K562 (cell line): ENCODE measurements at regions not wholly inside any gene's neighbourhood (a gene's known extent, or its start where the extent isn't known, plus 50 kb on each side); places are given as distances from the start of the nearest gene placed in this dataset.

ENCODE experiments used
- ATAC-seq: fragments of 200-7000 bp; cut with Tn5 transposase; 3 replicates; pipeline ENCODE4 v1.9.1; 2020; ENCODE audit warnings: moderate library complexity
- BruUV-seq: library from RNA; stranded (reverse); fragments of 400-500 nt; replicated peaks from 2 replicates; lab custom pipeline; 2021; lab: Mats Ljungman, UMichigan
- CTCF ChIA-PET: fragments of 300-600 bp; formaldehyde crosslinking; extraction: SDS; loops from one replicate; lab custom pipeline; 2021; ENCODE audit warnings: low intra/inter-chr PET ratio; lab: Yijun Ruan, JAX
- POLR2A ChIA-PET: fragments of 300-600, 350-650 bp; sonication (Branson Sonifier 250); formaldehyde crosslinking; extraction: SDS; loops from one replicate; lab custom pipeline; 2021; ENCODE audit warnings: antibody characterized with exemption, inconsistent platforms; lab: Yijun Ruan, JAX
- DNase-seq, 4 experiments: peaks; one replicate each; pipeline versions ENCODE4 v3.0.0 to v3.0.0-alpha.2; 2011 to 2018; ENCODE audit warnings: low spot score in 3 of 4, mixed read lengths in 3 of 4; ENCODE audit errors: extremely low read depth in 1 of 4
- FAIRE-seq: peaks from 2 replicates; lab custom pipeline; 2011; peaks lifted over from hg19 to GRCh38; lab: Jason Lieb, UNC
- H2AFZ ChIP-seq: 2 replicates; pipeline ENCODE4 v1.6.0; 2011; ENCODE audit warnings: low read depth, low read length, control low read depth, inconsistent platforms
- H3K27ac ChIP-seq: fragments of 200-600 bp; 3 replicates; pipeline ENCODE4 v1.8.0; 2011; ENCODE audit warnings: low read depth, mild to moderate bottlenecking, control low read depth, inconsistent platforms, low read length, moderate library complexity, mixed read lengths; ENCODE audit errors: extremely low read depth
- H3K27me3 ChIP-seq, 2 experiments: fragments of 300-600 bp in 1 of 2; 2 replicates in 1 of 2; 3 replicates in 1 of 2; pipeline versions ENCODE4 v1.6.0 to v1.8.0; 2011; ENCODE audit warnings: inconsistent platforms in 2 of 2, low read length in 2 of 2, mild to moderate bottlenecking in 1 of 2, mixed read lengths in 1 of 2, moderate library complexity in 1 of 2; ENCODE audit not compliant: control insufficient read depth in 2 of 2, insufficient read depth in 2 of 2
- H3K36me3 ChIP-seq: fragments of 300-600 bp; 3 replicates; pipeline ENCODE4 v1.8.0; 2011; ENCODE audit warnings: mild to moderate bottlenecking, low read length, inconsistent platforms; ENCODE audit not compliant: control insufficient read depth, insufficient read depth
- H3K4me1 ChIP-seq, 2 experiments: fragments of 200-600 bp in 1 of 2; replicated peaks in 1 of 2; 2 replicates in 1 of 2; 3 replicates in 1 of 2; pipeline versions ENCODE4 v1.5.1 to v1.8.0; 2011; ENCODE audit warnings: inconsistent platforms in 2 of 2, low read length in 2 of 2, mild to moderate bottlenecking in 1 of 2, mixed read lengths in 1 of 2, moderate library complexity in 1 of 2; ENCODE audit not compliant: control insufficient read depth in 2 of 2, insufficient read depth in 2 of 2
- H3K4me2 ChIP-seq: 2 replicates; pipeline ENCODE4 v1.6.1; 2011; ENCODE audit warnings: low read length, control low read depth, inconsistent platforms, mixed read lengths; ENCODE audit not compliant: insufficient read depth
- H3K4me3 ChIP-seq: fragments of 200-600 bp; sonication (generic), shearing (Covaris generic); 2 replicates; pipeline ENCODE4 v1.5.1; 2016; ENCODE audit warnings: control low read depth, inconsistent platforms
- H3K79me2 ChIP-seq: fragments of 200-600 bp; 3 replicates; pipeline ENCODE4 v1.8.0; 2011; ENCODE audit warnings: low read length, inconsistent platforms; ENCODE audit not compliant: control insufficient read depth, insufficient read depth
- H3K9ac ChIP-seq, 2 experiments: 2 replicates each; pipeline versions ENCODE4 v1.6.0 to v1.6.1; 2011; ENCODE audit warnings: low read depth in 2 of 2, low read length in 2 of 2, control low read depth in 1 of 2, inconsistent platforms in 1 of 2, mild to moderate bottlenecking in 1 of 2, mixed read lengths in 1 of 2; ENCODE audit not compliant: insufficient read depth in 1 of 2
- H3K9me1 ChIP-seq: one replicate; pipeline ENCODE4 v1.6.0; 2011; ENCODE audit warnings: inconsistent platforms, mild to moderate bottlenecking, low read length, moderate library complexity; ENCODE audit not compliant: control insufficient read depth, insufficient read depth
- H3K9me3 ChIP-seq: replicated peaks from 2 replicates; pipeline ENCODE4 v1.5.1; 2011; ENCODE audit warnings: low read depth, low read length, inconsistent platforms; ENCODE audit not compliant: control insufficient read depth, insufficient read depth
- H4K20me1 ChIP-seq: replicated peaks from 2 replicates; pipeline ENCODE4 v1.6.1; 2011; ENCODE audit warnings: low read length, inconsistent platforms, mixed read lengths; ENCODE audit not compliant: control insufficient read depth, insufficient read depth
- BCOR ChIP-seq: fragments of 450-650 bp; IDR thresholded peaks from 2 replicates; pipeline ENCODE4 v1.6.1; 2016
- ELF2 ChIP-seq: fragments of 250-450 bp; sonication (Bioruptor Pico); IDR thresholded peaks from 2 replicates; pipeline ENCODE4 v1.5.0; 2021; ENCODE audit warnings: mild to moderate bottlenecking
- HDAC6 ChIP-seq: IDR thresholded peaks from 2 replicates; pipeline ENCODE4 v1.6.1; 2012; ENCODE audit warnings: low read depth, mild to moderate bottlenecking, control low read depth, inconsistent platforms, low read length, moderate library complexity
- NR1H2 ChIP-seq: sonication (generic); formaldehyde crosslinking; IDR thresholded peaks from 2 replicates; pipeline ENCODE4 v1.4.0; 2020; ENCODE audit warnings: mild to moderate bottlenecking, missing genetic modification reagents
- SPI1 ChIP-seq: IDR thresholded peaks from 2 replicates; pipeline ENCODE4 v1.6.1; 2011; ENCODE audit warnings: low read depth, low read length, control low read depth, borderline replicate concordance
- SRF ChIP-seq, 2 experiments: fragments of 250-450, 450-650 bp in 1 of 2; sonication (Bioruptor Pico) in 1 of 2; sonication (generic) in 1 of 2; formaldehyde crosslinking; IDR thresholded peaks; 2 replicates each; pipeline versions ENCODE4 v1.5.0 to v1.5.1; 2020 to 2022; ENCODE audit warnings: mild to moderate bottlenecking in 1 of 2, missing genetic modification reagents in 1 of 2
- SRSF7 ChIP-seq: fragments of 200-400 bp; formaldehyde crosslinking; optimal IDR thresholded peaks from 2 replicates; pipeline ENCODE3; 2017; ENCODE audit warnings: mild to moderate bottlenecking, low read depth, low read length
- XRCC4 ChIP-seq: IDR thresholded peaks from one replicate; pipeline ENCODE4 v1.6.1; 2011; ENCODE audit not compliant: insufficient read depth, insufficient read length; ENCODE audit errors: extremely low read depth
- ZNF124 ChIP-seq: sonication (generic); formaldehyde crosslinking; IDR thresholded peaks from 2 replicates; pipeline ENCODE4 v1.8.1; 2022; ENCODE audit warnings: missing genetic modification reagents
- ZNF583 ChIP-seq: fragments of 250-450 bp; sonication (Bioruptor Pico); IDR thresholded peaks from 2 replicates; pipeline ENCODE4 v1.4.0; 2020
- ZNF780A ChIP-seq: fragments of 250-450 bp; sonication (Bioruptor Pico); IDR thresholded peaks from 2 replicates; pipeline ENCODE4 v1.5.0; 2021; ENCODE audit warnings: mild to moderate bottlenecking
- WGBS: fragments of 100-300 bp; shearing (Covaris generic); methylation state at CpG from one replicate; pipeline ENCODE4 v1.1.6; 2016; ENCODE audit warnings: low coverage, mixed read lengths; ENCODE audit not compliant: insufficient coverage; ENCODE audit errors: missing lambda C conversion rate; 5-methylcytosine and 5-hydroxymethylcytosine counted together
- in situ Hi-C: fragments of 300-500 bp; cut with MboI; formaldehyde crosslinking; loops from 4 replicates; pipeline ENCODE4 v1.15.0; 2018; ENCODE audit warnings: inconsistent platforms, mixed read lengths
- intact Hi-C: fragments of 100-400 bp; cut with micrococcal nuclease; formaldehyde crosslinking; loops from 2 replicates; pipeline ENCODE4 v1.14.2; 2022

GRCh38 chr6:91761621-91762020 is 1174.7 kb upstream of the MAP3K7 start (continued):
- no peak for TF ChIP-seq SPI1

- WGBS, result 5% methylated on average over 1 of the region's 1 CpG
- in situ Hi-C loops, result no loop called here
- H3K9me3 ChIP-seq, result no peaks in the 10 kb centered on the region
- H3K9me1 ChIP-seq, result no peaks in the 10 kb centered on the region
- no peak overlapping the region for H2AFZ ChIP-seq
- no peaks in the 10 kb centered on the region for H3K79me2 ChIP-seq
- FAIRE-seq (no peak), DNase-seq (no peak), ATAC-seq (no peak)
- no peaks in the 10 kb centered on the region for H3K27me3 ChIP-seq
- no TSS peak for BruUV-seq
- no peak for TF ChIP-seq ZNF583 (CRISPR knock-in tag)
- no peak for TF ChIP-seq BCOR
- TF ChIP-seq XRCC4, result no peak
- no peak for TF ChIP-seq ZNF124 (CRISPR knock-in tag)
- H3K36me3 ChIP-seq, result no peaks in the 10 kb centered on the region
- CTCF ChIA-PET, result no interaction called here
- H3K4me3 ChIP-seq, result no peak overlapping the region
- intact Hi-C loops, result no loop called here
- POLR2A ChIA-PET, result no interaction called here
- H3K9ac ChIP-seq, result no peak overlapping the region
- no peak overlapping the region for H3K27ac ChIP-seq
- no peak overlapping the region for H3K4me2 ChIP-seq
- H4K20me1 ChIP-seq, result no peaks in the 10 kb centered on the region
- no peaks in the 10 kb centered on the region for H3K4me1 ChIP-seq
These were observed 1167.8 kb upstream of the MAP3K7 start for GRCh38 chr6:91754691-91755090.

- H3K27ac ChIP-seq, result no peak overlapping the region
- H4K20me1 ChIP-seq, result no peaks in the 10 kb centered on the region
- TF ChIP-seq ZNF780A (CRISPR knock-in tag) (no peak), SRSF7 (no peak), ELF2 (CRISPR knock-in tag) (no peak), HDAC6 (no peak), SRF (CRISPR knock-in tag; IDR thresholded peaks at IDR 0.05) (no peak), NR1H2 (no peak)
- TF ChIP-seq, all 486 proteins: peak for 0
- no peaks in the 10 kb centered on the region for H3K36me3 ChIP-seq
- DNase-seq (no peak), ATAC-seq (no peak), FAIRE-seq (no peak)
- H3K4me2 ChIP-seq, result no peak overlapping the region
- in situ Hi-C loops (no loop called here), intact Hi-C loops (no loop called here)
- no peak overlapping the region for H2AFZ ChIP-seq
- no peaks in the 10 kb centered on the region for H3K9me1 ChIP-seq
- H3K79me2 ChIP-seq, result no peaks in the 10 kb centered on the region
- CTCF ChIA-PET, result no interaction called here
- H3K9me3 ChIP-seq, result no peaks in the 10 kb centered on the region
- no peak overlapping the region for H3K4me3 ChIP-seq
- no TSS peak for BruUV-seq
- H3K27me3 ChIP-seq, result no peaks in the 10 kb centered on the region
- POLR2A ChIA-PET, result no interaction called here
- WGBS, result 0% methylated on average over 6 of the region's 6 CpGs
- no peaks in the 10 kb centered on the region for H3K4me1 ChIP-seq
- H3K9ac ChIP-seq, result no peak overlapping the region
These were observed 1164.7 kb upstream of the MAP3K7 start for GRCh38 chr6:91751526-91751925.
